Mammary epithelial cell (primary cell): ENCODE measurements at regions not wholly inside any gene's neighbourhood (a gene's known extent, or its start where the extent isn't known, plus 50 kb on each side); places are given as distances from the start of the nearest gene placed in this dataset.

Experiments
- CTCF ChIP-seq, 2 donors: IDR thresholded peaks in 1 of 2; conservative IDR thresholded peaks in 1 of 2; 2 replicates each; pipeline ENCODE4 v1.5.1; 2011 to 2012; ENCODE audit warnings: inconsistent platforms in 2 of 2, low read length in 2 of 2, mild to moderate bottlenecking in 2 of 2, control low read depth in 1 of 2, low read depth in 1 of 2; ENCODE audit not compliant: insufficient read depth in 1 of 2; ENCODE audit errors: extremely low read depth in 1 of 2
- EZH2 ChIP-seq: IDR thresholded peaks from 2 replicates; pipeline ENCODE4 v1.6.1; 2012; ENCODE audit warnings: low read length, inconsistent platforms, borderline replicate concordance

- TF ChIP-seq CTCF (conservative IDR thresholded peaks at IDR 0.05 in 1 of 2, IDR thresholded peaks at IDR 0.05 in 1 of 2; ENCODE audit: extremely low read depth in 1 of 2, insufficient read depth in 1 of 2, low read depth in 1 of 2, low read length in 2 of 2): no peak
- TF ChIP-seq EZH2: no peak
Measured at GRCh38 chr2:122193622-122194021, 438.2 kb downstream of the TSN start.
